D721Med (cell line): ENCODE measurements at regions not wholly inside any gene's neighbourhood (a gene's known extent, or its start where the extent isn't known, plus 50 kb on each side); places are given as distances from the start of the nearest gene placed in this dataset.
"Not testable (repeated sequence)": the region's sequence is repeated elsewhere in the genome, so short reads cannot be mapped to it uniquely, and the experiment has no call there.

Source experiments
- DNase-seq: peaks from one replicate; pipeline ENCODE4 v3.0.0; 2011; ENCODE audit warnings: low spot score; ENCODE audit not compliant: insufficient read length
- FAIRE-seq: peaks from 2 replicates; lab custom pipeline; 2011; peaks lifted over from hg19 to GRCh38; lab: Jason Lieb, UNC
- TF ChIP-seq, protein P1 (sequence below): IDR thresholded peaks from 2 replicates; pipeline ENCODE4 v1.5.1; 2012; ENCODE audit warnings: mild to moderate bottlenecking, control low read depth; ENCODE audit not compliant: insufficient read depth; ENCODE audit errors: missing control alignments

DNA sequence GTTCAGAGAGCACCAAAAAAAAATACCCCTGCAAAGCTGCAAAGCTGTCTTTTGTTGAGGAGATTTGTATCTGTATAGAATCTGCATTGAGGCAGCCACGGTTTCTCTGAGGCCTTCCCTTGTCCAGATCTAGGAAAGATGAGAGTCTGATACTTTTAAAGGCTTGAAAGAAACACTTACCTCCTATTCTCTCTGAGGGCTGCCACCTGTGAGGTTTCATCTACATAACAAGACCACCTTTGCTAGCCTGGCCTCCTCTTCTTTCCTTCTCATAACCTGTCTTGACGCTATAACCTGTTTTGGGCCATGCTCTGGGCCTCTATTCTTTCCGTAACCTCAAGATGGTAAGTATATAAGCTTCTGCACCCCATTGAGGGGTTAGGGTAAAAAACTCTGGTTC lies 779.6 kb upstream of the HTR2C start:
- FAIRE-seq (no peak), DNase-seq (no peak)
- TF ChIP-seq, protein P1, sequence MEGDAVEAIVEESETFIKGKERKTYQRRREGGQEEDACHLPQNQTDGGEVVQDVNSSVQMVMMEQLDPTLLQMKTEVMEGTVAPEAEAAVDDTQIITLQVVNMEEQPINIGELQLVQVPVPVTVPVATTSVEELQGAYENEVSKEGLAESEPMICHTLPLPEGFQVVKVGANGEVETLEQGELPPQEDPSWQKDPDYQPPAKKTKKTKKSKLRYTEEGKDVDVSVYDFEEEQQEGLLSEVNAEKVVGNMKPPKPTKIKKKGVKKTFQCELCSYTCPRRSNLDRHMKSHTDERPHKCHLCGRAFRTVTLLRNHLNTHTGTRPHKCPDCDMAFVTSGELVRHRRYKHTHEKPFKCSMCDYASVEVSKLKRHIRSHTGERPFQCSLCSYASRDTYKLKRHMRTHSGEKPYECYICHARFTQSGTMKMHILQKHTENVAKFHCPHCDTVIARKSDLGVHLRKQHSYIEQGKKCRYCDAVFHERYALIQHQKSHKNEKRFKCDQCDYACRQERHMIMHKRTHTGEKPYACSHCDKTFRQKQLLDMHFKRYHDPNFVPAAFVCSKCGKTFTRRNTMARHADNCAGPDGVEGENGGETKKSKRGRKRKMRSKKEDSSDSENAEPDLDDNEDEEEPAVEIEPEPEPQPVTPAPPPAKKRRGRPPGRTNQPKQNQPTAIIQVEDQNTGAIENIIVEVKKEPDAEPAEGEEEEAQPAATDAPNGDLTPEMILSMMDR: no peak

DNA sequence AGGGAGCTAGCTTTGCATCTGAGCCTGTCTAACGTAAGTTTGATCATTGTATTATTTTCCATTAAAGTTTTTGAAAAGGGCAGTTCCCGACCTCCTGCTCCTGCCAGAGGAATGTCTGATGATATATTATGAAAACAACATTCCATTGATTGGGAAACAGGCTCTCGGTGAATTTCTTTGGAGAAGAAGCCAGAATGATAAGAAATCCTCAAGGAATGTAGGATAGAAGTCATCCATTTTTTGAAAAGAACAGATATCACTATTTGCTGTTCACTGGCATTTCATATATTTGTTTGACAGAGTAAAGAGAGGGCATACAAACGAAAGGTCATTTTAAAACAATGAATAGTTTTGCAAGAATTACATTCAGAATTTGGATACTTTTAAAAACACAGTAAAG lies 781.0 kb upstream of the HTR2C start:
- FAIRE-seq (no peak), DNase-seq (no peak)
- TF ChIP-seq, protein P1: no peak

DNA sequence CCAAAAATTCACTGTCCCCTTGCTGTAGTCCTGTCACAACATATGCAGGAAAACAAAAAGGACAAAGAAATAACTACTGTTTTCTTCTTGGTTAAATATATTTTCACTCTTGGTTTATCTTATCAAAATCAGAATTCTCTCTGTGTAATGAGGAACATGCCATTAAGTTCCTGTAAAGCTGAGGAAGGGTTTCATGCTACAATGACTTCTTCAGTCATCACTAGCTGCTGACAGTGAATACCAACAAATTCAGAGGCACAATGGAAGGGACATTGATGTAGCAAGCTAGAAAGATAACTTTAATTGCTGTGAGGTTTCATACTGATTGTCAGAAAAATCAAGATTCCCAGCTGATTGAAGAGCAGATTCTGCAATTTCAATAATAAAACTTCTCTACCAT lies 782.9 kb upstream of the HTR2C start:
- TF ChIP-seq, protein P1: no peak
- DNase-seq: no peak
- no peak for FAIRE-seq

DNA sequence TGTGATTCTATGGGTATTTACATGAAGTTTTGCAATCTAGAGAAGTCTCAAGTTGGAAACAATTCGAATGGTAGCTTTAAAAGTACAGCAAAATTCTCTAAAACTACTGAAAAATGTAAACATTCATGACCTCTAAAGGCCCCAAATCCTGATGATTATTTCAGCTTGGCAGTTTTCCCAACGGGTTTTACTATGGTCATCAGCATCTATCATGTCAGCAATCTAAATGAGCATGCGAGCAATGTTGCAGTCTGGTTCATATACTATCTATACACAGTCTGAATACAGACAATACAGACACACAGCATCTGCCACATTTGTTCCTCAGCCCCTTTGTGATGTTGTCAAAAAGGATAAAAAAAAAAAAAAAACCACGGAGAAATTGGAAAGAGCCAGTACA lies 790.3 kb upstream of the HTR2C start:
- DNase-seq (no peak), FAIRE-seq (no peak)
- TF ChIP-seq, protein P1: no peak

DNA sequence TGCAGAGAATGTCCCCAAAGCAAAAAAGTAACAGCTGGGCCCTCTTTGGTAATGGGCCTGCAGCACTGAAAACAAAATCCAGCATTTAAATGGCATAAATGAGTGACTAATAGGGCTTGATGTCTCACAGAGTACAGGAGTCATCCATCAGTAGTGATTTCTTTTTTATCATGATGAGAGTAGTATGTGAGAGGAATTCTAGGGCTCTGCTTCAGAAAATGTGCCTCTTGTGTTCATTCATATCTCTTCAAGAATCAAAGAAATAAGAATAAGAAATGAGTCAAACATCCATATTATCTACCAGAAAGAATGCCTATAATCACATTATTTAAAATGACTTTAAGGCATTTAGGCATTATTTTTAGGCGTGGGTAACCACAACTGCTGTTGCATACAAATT lies 792.9 kb upstream of the HTR2C start:
- DNase-seq (no peak), FAIRE-seq (no peak)
- TF ChIP-seq, protein P1: no peak

DNA sequence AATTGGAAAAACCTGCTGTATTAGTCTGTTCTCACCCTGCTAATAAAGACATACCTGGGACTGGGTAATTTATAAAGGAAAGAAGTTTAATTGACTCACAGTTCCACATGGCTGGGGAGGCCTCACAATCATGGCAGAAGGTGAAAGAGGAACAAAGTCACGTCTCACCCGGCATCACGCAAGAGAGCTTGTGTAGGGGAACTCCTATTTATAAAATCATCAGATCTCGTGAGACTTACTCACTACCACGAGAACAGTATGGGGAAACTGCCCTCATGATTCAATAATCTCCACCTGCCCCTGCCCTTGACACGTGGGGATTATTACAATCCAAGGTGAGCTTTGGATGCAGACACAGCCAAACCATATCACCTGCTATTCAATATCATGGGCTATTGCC lies 799.1 kb upstream of the HTR2C start:
- FAIRE-seq, DNase-seq: not testable (repeated sequence)

DNA sequence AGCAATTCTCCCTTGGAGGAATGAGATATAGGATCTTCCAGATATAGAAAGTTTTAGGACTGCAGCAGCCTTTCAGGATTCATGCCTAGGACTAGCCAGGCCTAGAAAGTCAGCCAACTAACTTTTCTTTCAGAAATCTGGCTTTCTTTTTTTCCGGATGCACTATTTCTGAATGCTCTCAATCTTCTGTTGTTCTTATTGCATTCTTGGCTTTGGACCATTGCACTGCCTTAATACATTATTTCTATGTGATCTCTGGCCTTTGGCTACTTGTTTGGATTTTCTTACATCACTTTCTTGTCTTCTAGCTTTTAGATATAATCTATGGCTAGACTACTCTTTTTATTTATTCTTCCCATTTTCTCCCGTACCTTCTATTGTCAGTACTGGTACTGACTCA lies 813.1 kb upstream of the HTR2C start:
- no peak for FAIRE-seq
- TF ChIP-seq, protein P1: no peak
- DNase-seq: no peak

DNA sequence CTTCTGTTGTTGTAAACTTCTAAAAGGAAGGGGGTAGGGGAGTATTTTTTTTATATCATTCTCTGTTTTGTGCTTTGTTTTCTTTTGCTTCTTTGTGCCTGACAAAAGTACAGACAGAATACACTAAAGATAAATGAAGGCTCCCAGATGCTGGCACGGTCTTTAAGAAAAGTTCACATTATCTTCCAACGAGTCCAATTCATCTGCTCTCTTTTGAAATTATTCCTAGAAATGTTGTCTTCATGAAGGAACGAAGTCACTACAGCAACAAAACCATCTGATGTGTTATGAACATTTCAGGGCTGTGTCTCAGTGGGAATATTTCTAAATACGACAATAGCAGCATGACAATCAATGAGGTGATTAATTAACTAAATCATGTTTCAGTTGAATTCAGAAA lies 813.8 kb upstream of the HTR2C start:
- TF ChIP-seq, protein P1: no peak
- FAIRE-seq (no peak), DNase-seq (no peak)
